ENCODE measurements at regions not wholly inside any gene's neighbourhood (a gene's known extent, or its start where the extent isn't known, plus 50 kb on each side); places are given as distances from the start of the nearest gene placed in this dataset.

- no peaks in the 10 kb centered on the region for H3K4me1 ChIP-seq (ENCODE audit: insufficient read depth, low read length, poor library complexity, severe bottlenecking)
- H2AFZ ChIP-seq (ENCODE audit: low read length), result no peak overlapping the region
- no peaks in the 10 kb centered on the region for H3K9me3 ChIP-seq (ENCODE audit: low read length)
- H3K79me2 ChIP-seq (ENCODE audit: insufficient read depth, low read depth, low read length), result no peaks in the 10 kb centered on the region
- TF ChIP-seq CTCF (conservative IDR thresholded peaks at IDR 0.05; ENCODE audit: low read length), result no peak
- TF ChIP-seq EZH2phosphoT487 (IDR thresholded peaks at IDR 0.05; ENCODE audit: borderline replicate concordance, low read depth, low read length), result no peak
- H3K4me2 ChIP-seq (ENCODE audit: low read length), result no peak overlapping the region
- ChIA-PET CTCF (ENCODE audit: unreplicated experiment) (no interaction called here), POLR2A (no interaction called here)
- intact Hi-C loops (cut with micrococcal nuclease; ENCODE audit: unreplicated experiment), result no loop called here
- no peaks in the 10 kb centered on the region for H3K36me3 ChIP-seq (ENCODE audit: insufficient read depth, low read length)
- H3K27ac ChIP-seq (ENCODE audit: low read depth, low read length, poor library complexity, severe bottlenecking), result no peak overlapping the region
- DNase-seq (ENCODE audit: low spot score), result no peak
- no peaks in the 10 kb centered on the region for H4K20me1 ChIP-seq (ENCODE audit: insufficient read depth, low read length)
- BruUV-seq (replicated peaks), result no TSS peak
- H3K4me3 ChIP-seq (ENCODE audit: low read depth, low read length, poor library complexity, severe bottlenecking), result no peak overlapping the region
- H3K9me2 ChIP-seq (ENCODE audit: insufficient read depth, low read length), result no peaks in the 10 kb centered on the region
These were observed 58.8 kb upstream of the SLC7A14 start for GRCh38 chr3:170644711-170645110.

GRCh38 chr3:170643831-170644230 is 58.0 kb upstream of the SLC7A14 start:
- Histone ChIP-seq H3K36me3 (ENCODE audit: insufficient read depth, low read length) (no peaks in the 10 kb centered on the region), H3K4me2 (ENCODE audit: low read length) (no peak overlapping the region), H3K27ac (ENCODE audit: low read depth, low read length, poor library complexity, severe bottlenecking) (no peak overlapping the region), H3K4me3 (ENCODE audit: low read depth, low read length, poor library complexity, severe bottlenecking) (no peak overlapping the region), H4K20me1 (ENCODE audit: insufficient read depth, low read length) (no peaks in the 10 kb centered on the region), H3K4me1 (ENCODE audit: insufficient read depth, low read length, poor library complexity, severe bottlenecking) (no peaks in the 10 kb centered on the region), H3K9me2 (ENCODE audit: insufficient read depth, low read length) (no peaks in the 10 kb centered on the region), H3K9me3 (ENCODE audit: low read length) (no peaks in the 10 kb centered on the region), H3K79me2 (ENCODE audit: insufficient read depth, low read depth, low read length) (no peaks in the 10 kb centered on the region), H2AFZ (ENCODE audit: low read length) (no peak overlapping the region)
- DNase-seq (ENCODE audit: low spot score), result no peak
- POLR2A ChIA-PET, result interaction anchor here (0.7 kb wide), 1 partner anchor 158 kb away, joined by 6 read pairs; no protein-coding TSS in a partner anchor
- intact Hi-C loops (cut with micrococcal nuclease; ENCODE audit: unreplicated experiment), result no loop called here
- CTCF ChIA-PET (ENCODE audit: unreplicated experiment), result no interaction called here
- TF ChIP-seq CTCF (conservative IDR thresholded peaks at IDR 0.05; ENCODE audit: low read length) (no peak), EZH2phosphoT487 (IDR thresholded peaks at IDR 0.05; ENCODE audit: borderline replicate concordance, low read depth, low read length) (no peak)
- BruUV-seq (replicated peaks), result no TSS peak

GRCh38 chr3:170642882-170643601 is 57.2 kb upstream of the SLC7A14 start:
- Histone ChIP-seq H3K9me3 (ENCODE audit: low read length) (no peaks in the 10 kb centered on the region), H3K4me2 (ENCODE audit: low read length) (no peak overlapping the region), H4K20me1 (ENCODE audit: insufficient read depth, low read length) (no peaks in the 10 kb centered on the region), H3K79me2 (ENCODE audit: insufficient read depth, low read depth, low read length) (no peaks in the 10 kb centered on the region), H3K27ac (ENCODE audit: low read depth, low read length, poor library complexity, severe bottlenecking) (no peak overlapping the region), H3K9me2 (ENCODE audit: insufficient read depth, low read length) (no peaks in the 10 kb centered on the region), H3K4me3 (ENCODE audit: low read depth, low read length, poor library complexity, severe bottlenecking) (no peak overlapping the region), H2AFZ (ENCODE audit: low read length) (no peak overlapping the region), H3K36me3 (ENCODE audit: insufficient read depth, low read length) (no peaks in the 10 kb centered on the region), H3K4me1 (ENCODE audit: insufficient read depth, low read length, poor library complexity, severe bottlenecking) (no peaks in the 10 kb centered on the region)
- CTCF ChIA-PET (ENCODE audit: unreplicated experiment), result no interaction called here
- no peak for DNase-seq (ENCODE audit: low spot score)
- no TSS peak for BruUV-seq (replicated peaks)
- POLR2A ChIA-PET, result no interaction called here
- TF ChIP-seq CTCF (conservative IDR thresholded peaks at IDR 0.05; ENCODE audit: low read length) (no peak), EZH2phosphoT487 (IDR thresholded peaks at IDR 0.05; ENCODE audit: borderline replicate concordance, low read depth, low read length) (no peak)
- intact Hi-C loops (cut with micrococcal nuclease; ENCODE audit: unreplicated experiment), result no loop called here

Data from OCI-LY7 (cell line).